GM10248 (cell line): ENCODE measurements at regions not wholly inside any gene's neighbourhood (a gene's known extent, or its start where the extent isn't known, plus 50 kb on each side); places are given as distances from the start of the nearest gene placed in this dataset.

Experiments
- CTCF ChIA-PET: fragments of 300-600 bp; sonication (Branson Sonifier 250); formaldehyde crosslinking; extraction: SDS; loops from one replicate; lab custom pipeline; 2021; ENCODE audit warnings: antibody characterized with exemption; lab: Yijun Ruan, JAX
- POLR2A ChIA-PET: fragments of 350-650 bp; sonication (Branson Sonifier 250); formaldehyde crosslinking; extraction: SDS; loops from one replicate; lab custom pipeline; 2020; ENCODE audit warnings: antibody characterized with exemption; lab: Yijun Ruan, JAX
- DNase-seq: peaks from one replicate; pipeline ENCODE4 v3.0.0; 2012; ENCODE audit errors: extremely low spot score
- TF ChIP-seq, protein P1 (sequence below): IDR thresholded peaks from 2 replicates; pipeline ENCODE4 v1.5.1; 2012; ENCODE audit warnings: mild to moderate bottlenecking, low read depth; ENCODE audit errors: extremely low read depth, missing control alignments, control extremely low read depth

GRCh38 chr5:159849437-159850083, 66.7 kb upstream of the ADRA1B start:
- POLR2A ChIA-PET = no interaction called here
- CTCF ChIA-PET = no interaction called here
- no peak for DNase-seq
- TF ChIP-seq, protein P1, sequence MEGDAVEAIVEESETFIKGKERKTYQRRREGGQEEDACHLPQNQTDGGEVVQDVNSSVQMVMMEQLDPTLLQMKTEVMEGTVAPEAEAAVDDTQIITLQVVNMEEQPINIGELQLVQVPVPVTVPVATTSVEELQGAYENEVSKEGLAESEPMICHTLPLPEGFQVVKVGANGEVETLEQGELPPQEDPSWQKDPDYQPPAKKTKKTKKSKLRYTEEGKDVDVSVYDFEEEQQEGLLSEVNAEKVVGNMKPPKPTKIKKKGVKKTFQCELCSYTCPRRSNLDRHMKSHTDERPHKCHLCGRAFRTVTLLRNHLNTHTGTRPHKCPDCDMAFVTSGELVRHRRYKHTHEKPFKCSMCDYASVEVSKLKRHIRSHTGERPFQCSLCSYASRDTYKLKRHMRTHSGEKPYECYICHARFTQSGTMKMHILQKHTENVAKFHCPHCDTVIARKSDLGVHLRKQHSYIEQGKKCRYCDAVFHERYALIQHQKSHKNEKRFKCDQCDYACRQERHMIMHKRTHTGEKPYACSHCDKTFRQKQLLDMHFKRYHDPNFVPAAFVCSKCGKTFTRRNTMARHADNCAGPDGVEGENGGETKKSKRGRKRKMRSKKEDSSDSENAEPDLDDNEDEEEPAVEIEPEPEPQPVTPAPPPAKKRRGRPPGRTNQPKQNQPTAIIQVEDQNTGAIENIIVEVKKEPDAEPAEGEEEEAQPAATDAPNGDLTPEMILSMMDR = no peak

DNA sequence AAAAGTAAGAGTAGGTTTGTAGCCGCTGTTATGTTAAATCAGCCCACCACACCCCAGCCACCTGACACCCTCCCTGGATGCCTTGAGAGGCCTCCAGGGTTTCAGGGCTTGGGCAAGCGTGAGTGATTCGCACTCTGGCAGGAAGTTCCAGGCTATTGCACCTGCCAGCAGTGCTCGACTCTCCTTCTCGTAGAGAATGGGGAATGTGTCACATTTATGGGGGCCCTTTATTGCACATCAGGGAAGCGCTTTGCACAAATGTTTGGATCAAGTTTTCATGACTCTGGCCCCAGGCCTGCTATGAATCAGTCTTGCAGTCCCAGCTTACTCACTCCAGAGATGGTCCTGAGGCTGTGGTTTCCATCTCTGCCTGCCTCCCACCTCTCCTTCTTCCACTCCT, 66.1 kb upstream of the ADRA1B start:
- no peak for DNase-seq
- ChIA-PET CTCF (no interaction called here), POLR2A (no interaction called here)
- TF ChIP-seq, protein P1 = no peak

DNA sequence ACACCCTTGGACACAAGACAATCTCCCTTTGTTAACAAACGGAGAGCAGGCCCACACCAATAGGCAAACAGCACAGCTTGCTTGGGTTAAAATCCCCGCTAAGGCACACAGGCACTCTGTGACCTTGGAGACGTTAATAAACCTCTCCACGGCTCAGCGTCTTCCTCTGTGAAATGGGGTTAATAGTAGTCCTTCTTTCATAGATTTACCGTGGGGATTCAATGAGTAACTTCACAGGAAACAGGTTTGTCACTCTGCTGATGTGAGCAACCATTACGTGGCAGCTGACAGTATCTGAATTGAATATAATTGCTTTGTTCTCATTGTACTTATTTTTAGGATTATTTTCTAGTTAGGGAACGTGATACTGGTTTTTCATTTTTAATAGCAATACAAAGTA, 65.2 kb upstream of the ADRA1B start:
- TF ChIP-seq, protein P1 = no peak
- CTCF ChIA-PET = no interaction called here
- POLR2A ChIA-PET = no interaction called here
- DNase-seq = no peak

DNA sequence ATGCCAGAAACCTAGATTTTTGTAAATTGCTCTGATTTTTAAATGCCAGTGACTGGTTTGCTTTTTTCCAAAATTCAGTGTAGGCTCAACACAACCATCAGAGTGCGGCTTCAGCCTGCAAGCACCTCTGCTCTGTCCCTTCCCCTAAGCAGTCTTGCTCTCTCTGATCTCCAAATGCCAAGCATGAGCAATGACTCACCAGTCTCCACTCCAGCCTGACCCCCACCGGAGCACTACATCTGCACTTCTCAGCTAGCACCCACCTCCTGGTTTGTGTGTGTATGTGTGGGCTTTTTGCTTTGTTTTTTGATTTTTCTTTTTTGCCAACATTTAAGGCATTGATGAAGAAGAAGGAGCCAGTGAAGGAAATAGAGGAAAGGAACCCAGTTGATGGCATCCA, 61.4 kb upstream of the ADRA1B start:
- POLR2A ChIA-PET = no interaction called here
- TF ChIP-seq, protein P1 = no peak
- DNase-seq = no peak
- CTCF ChIA-PET = no interaction called here

GRCh38 chr5:159855476-159856191, 60.6 kb upstream of the ADRA1B start:
- TF ChIP-seq, protein P1 = no peak
- CTCF ChIA-PET = interaction anchor here (1.8 kb wide), 1 partner anchor 15 kb away, joined by 4 read pairs; no protein-coding TSS in a partner anchor
- DNase-seq = no peak
- POLR2A ChIA-PET = no interaction called here

GRCh38 chr5:159858871-159859270, 57.4 kb upstream of the ADRA1B start:
- ChIA-PET CTCF (interaction anchor here (1.1 to 1.3 kb wide), 2 partner anchors 12 to 99 kb away, joined by 3 read pairs; no protein-coding TSS in a partner anchor), POLR2A (no interaction called here)
- TF ChIP-seq, protein P1 = no peak

More at GRCh38 chr5:159858871-159859270, 57.4 kb upstream of the ADRA1B start:
- no peak for DNase-seq
